Keratinocyte (primary cell): ENCODE measurements at regions not wholly inside any gene's neighbourhood (a gene's known extent, or its start where the extent isn't known, plus 50 kb on each side); places are given as distances from the start of the nearest gene placed in this dataset.
"Not testable (repeated sequence)": the region's sequence is repeated elsewhere in the genome, so short reads cannot be mapped to it uniquely, and the experiment has no call there.

ENCODE experiments used
- EZH2 ChIP-seq: IDR thresholded peaks from one replicate; pipeline ENCODE4 v1.6.1; 2012; ENCODE audit warnings: inconsistent platforms, mild to moderate bottlenecking, low read length, moderate library complexity
- TF ChIP-seq, protein P1 (sequence below), 3 experiments: IDR thresholded peaks in 1 of 3; conservative IDR thresholded peaks in 1 of 3; optimal IDR thresholded peaks in 1 of 3; 2 replicates in 2 of 3; 3 replicates in 1 of 3; pipeline versions ENCODE3 to v1.5.1; 2011; ENCODE audit warnings: low read length in 3 of 3, mild to moderate bottlenecking in 3 of 3, moderate library complexity in 2 of 3, control low read depth in 1 of 3, inconsistent platforms in 1 of 3; ENCODE audit not compliant: insufficient read depth in 2 of 3; ENCODE audit errors: extremely low read depth in 1 of 3

GRCh38 chr1:22336696-22337545 is 114.7 kb upstream of the ZBTB40 start:
- TF ChIP-seq, protein P1, sequence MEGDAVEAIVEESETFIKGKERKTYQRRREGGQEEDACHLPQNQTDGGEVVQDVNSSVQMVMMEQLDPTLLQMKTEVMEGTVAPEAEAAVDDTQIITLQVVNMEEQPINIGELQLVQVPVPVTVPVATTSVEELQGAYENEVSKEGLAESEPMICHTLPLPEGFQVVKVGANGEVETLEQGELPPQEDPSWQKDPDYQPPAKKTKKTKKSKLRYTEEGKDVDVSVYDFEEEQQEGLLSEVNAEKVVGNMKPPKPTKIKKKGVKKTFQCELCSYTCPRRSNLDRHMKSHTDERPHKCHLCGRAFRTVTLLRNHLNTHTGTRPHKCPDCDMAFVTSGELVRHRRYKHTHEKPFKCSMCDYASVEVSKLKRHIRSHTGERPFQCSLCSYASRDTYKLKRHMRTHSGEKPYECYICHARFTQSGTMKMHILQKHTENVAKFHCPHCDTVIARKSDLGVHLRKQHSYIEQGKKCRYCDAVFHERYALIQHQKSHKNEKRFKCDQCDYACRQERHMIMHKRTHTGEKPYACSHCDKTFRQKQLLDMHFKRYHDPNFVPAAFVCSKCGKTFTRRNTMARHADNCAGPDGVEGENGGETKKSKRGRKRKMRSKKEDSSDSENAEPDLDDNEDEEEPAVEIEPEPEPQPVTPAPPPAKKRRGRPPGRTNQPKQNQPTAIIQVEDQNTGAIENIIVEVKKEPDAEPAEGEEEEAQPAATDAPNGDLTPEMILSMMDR (optimal IDR thresholded peaks at IDR 0.05 in 1 of 3, IDR thresholded peaks at IDR 0.05 in 1 of 3, conservative IDR thresholded peaks at IDR 0.05 in 1 of 3; ENCODE audit: extremely low read depth in 1 of 3, insufficient read depth in 2 of 3, low read length in 3 of 3) = not testable (repeated sequence)
- not testable (repeated sequence) for TF ChIP-seq EZH2
